D721Med (cell line): ENCODE measurements at regions not wholly inside any gene's neighbourhood (a gene's known extent, or its start where the extent isn't known, plus 50 kb on each side); places are given as distances from the start of the nearest gene placed in this dataset.
A peak's percentile ranks its signal among the peaks of the same experiment; 100 is the strongest.

ENCODE experiments used
- DNase-seq: peaks from one replicate; pipeline ENCODE4 v3.0.0; 2011; ENCODE audit warnings: low spot score; ENCODE audit not compliant: insufficient read length
- FAIRE-seq: peaks from 2 replicates; lab custom pipeline; 2011; peaks lifted over from hg19 to GRCh38; lab: Jason Lieb, UNC
- TF ChIP-seq, protein P1 (sequence below): IDR thresholded peaks from 2 replicates; pipeline ENCODE4 v1.5.1; 2012; ENCODE audit warnings: mild to moderate bottlenecking, control low read depth; ENCODE audit not compliant: insufficient read depth; ENCODE audit errors: missing control alignments

GRCh38 chr11:57121996-57122395 is 59.8 kb upstream of the LRRC55 start:
- FAIRE-seq (no peak), DNase-seq (no peak)
- TF ChIP-seq, protein P1, sequence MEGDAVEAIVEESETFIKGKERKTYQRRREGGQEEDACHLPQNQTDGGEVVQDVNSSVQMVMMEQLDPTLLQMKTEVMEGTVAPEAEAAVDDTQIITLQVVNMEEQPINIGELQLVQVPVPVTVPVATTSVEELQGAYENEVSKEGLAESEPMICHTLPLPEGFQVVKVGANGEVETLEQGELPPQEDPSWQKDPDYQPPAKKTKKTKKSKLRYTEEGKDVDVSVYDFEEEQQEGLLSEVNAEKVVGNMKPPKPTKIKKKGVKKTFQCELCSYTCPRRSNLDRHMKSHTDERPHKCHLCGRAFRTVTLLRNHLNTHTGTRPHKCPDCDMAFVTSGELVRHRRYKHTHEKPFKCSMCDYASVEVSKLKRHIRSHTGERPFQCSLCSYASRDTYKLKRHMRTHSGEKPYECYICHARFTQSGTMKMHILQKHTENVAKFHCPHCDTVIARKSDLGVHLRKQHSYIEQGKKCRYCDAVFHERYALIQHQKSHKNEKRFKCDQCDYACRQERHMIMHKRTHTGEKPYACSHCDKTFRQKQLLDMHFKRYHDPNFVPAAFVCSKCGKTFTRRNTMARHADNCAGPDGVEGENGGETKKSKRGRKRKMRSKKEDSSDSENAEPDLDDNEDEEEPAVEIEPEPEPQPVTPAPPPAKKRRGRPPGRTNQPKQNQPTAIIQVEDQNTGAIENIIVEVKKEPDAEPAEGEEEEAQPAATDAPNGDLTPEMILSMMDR = no peak

- TF ChIP-seq, protein P1 = no peak
- FAIRE-seq (no peak), DNase-seq (no peak)
Observed at GRCh38 chr11:57123590-57123989, 58.2 kb upstream of the LRRC55 start.

GRCh38 chr11:57124505-57124904 is 57.2 kb upstream of the LRRC55 start:
- TF ChIP-seq, protein P1 = no peak
- no peak for DNase-seq
- FAIRE-seq = no peak

DNA sequence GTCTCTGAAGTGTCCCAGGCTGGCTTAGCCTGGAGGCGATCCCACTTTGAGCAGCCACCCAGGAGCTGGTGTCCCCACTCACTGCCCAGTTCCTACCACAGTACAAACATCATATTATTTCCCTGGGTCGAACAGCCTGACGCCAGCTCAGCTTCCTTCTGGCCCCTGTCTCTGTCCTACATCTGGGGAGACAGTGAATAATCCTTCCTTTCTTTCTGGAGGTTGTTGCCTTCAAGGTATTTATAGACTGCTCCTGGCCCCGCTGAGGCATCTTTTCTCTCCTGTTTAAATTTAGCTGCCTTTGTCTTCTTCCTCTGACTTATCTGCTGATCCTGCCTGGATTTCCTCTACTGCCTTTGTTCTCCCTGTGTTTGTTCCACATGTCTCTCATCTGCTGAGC is 56.8 kb upstream of the LRRC55 start:
- TF ChIP-seq, protein P1 = no peak
- no peak for DNase-seq
- no peak for FAIRE-seq

DNA sequence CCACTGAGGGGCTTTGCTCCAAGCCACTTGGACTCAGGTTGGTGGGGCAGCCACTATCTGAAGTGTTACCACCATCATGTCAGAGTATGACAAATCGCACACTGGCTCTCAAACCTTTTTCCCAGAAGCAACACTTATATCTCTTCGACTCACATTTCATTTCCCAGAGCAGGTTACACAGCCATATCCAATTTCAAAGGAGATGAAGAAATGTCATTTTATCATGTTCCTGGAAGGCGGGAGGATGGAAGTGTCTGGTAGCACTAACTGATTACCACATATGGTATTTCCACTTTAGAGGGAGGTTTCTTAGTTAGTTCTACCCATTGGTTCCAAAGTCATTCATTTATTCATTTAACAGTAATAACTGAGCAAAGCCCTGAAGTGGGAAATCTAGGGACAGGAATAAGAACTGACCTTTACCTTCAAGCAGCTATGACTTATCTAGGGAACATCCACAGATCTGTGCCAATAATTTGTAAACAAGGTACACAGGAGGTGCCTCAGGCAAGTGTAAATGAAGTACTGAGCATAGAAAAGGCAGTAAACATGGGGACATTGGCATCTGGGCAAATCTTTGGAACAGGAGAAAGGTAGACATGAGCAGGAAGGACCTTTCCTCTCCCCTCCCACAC is 54.9 kb upstream of the LRRC55 start:
- TF ChIP-seq, protein P1 = no peak
- DNase-seq (no peak), FAIRE-seq (no peak)

DNA sequence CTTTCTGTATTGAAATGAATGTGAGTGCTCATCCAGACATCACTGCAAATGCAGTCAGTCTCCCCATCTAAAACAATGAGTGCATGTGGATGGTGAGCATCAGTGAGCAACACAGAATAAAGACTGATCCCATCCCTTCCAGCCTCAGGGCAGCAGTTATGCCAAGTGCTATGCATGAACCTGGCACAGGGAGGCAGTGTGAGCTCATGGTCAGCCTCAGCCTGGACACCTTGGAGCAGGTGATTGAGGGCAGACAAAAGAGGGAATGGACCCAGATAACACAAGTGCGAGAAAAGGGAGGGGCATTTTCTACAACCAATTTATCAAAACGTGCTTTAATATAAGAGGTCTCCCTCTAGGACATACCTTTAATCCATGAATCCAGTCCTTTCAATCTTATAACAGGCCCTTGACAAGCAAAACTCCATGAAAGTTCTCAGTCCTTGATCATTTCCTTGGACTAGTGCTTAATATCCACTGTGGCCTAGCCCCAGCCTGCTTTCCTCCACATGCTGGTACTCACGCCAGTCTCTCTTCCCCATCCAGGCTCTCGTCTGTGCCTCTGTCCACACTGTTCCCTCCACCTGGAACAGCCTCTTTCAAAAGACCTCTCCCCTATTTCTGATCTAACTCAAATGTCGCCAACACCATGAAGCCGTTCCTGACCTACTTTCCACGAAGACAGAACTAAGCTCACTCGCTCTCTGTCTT is 50.5 kb upstream of the LRRC55 start:
- DNase-seq = no peak
- TF ChIP-seq, protein P1 = peak; percentile 82
- no peak for FAIRE-seq
